ENCODE measurements at regions not wholly inside any gene's neighbourhood (a gene's known extent, or its start where the extent isn't known, plus 50 kb on each side); places are given as distances from the start of the nearest gene placed in this dataset.
A peak's percentile ranks its signal among the peaks of the same experiment; 100 is the strongest.

DNA sequence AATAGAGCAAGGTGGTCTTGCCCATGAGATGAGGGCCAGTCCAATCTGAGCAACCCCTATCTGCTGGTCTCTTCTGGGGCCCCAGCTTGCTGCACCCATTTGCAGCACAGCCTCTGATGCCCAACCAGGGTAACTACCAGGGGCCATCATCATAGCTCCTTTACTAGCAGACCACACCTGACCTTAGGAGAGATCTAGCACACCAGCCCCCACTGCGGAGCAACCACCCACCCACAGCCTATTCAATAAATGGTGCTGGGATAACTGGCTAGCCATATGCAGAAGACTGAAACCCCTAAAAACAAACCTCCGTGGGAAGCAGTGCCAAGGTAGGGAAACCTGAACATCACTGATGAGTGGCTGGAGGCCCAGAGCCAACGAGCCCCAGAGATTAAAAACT lies 196.1 kb upstream of the RBBP8 start:
- no peak for DNase-seq (ENCODE audit: low spot score)
- no peak overlapping the region for H3K4me3 ChIP-seq
- no peak overlapping the region for H3K27ac ChIP-seq
- no peak for TF ChIP-seq CTCF (IDR thresholded peaks at IDR 0.05)

DNA sequence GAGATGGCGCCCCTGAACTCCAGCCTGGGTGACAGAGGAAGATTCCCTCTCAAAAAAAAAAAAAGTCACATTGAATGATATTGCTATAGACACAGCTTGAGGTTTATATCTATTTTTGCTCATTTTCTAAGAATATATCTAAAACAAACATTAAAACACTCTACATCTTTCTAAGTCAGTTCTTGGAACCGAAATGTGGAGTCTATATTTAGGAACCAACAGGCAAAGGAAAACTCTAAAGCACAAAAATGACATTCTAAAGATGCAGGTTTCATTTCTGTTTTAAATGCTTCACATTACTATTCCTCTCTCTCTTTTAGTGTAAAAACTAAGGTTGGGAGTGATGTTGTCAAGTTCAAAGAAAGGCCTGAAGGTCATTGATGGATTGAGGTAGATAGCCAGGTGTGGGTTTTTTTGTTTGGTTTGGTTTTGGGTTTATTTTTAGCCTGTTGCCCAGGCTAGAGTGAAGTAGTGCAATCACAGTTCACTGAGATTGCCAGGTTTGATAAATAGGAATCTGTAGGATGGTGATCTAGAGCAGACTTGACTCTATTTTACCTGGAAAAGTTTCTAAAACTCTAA lies 194.0 kb upstream of the RBBP8 start:
- no peak for DNase-seq (ENCODE audit: low spot score)
- Histone ChIP-seq H3K4me3 (no peak overlapping the region), H3K27ac (peak overlapping the region; percentile 20 to 56)
- no peak for TF ChIP-seq CTCF (IDR thresholded peaks at IDR 0.05)

GRCh38 chr18:22739789-22740188 lies 193.3 kb upstream of the RBBP8 start:
- Histone ChIP-seq H3K27ac (peak overlapping the region in 1 of 2 donors; percentile 20), H3K4me3 (no peak overlapping the region)
- DNase-seq (ENCODE audit: low spot score): no peak
- TF ChIP-seq CTCF (IDR thresholded peaks at IDR 0.05): no peak

DNA sequence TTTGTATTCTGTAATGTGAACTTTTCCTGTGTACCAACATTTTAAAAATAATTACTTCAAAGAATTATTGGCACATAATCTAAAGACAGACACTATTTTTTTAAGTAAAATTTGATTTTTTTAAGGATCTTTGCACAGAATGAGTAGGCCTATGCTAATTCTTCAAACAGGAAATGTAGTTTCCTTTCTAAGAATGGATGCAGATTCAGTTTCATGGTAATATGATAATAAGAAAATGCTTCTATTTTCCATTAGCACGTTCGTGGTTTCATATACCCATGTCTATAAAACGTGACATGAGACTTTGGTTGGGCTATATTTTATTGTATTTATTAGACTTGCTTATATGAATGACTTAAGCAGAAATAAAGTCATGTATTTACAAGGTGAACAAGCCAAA lies 191.8 kb upstream of the RBBP8 start:
- Histone ChIP-seq H3K27ac (no peak overlapping the region), H3K4me3 (no peak overlapping the region)
- DNase-seq (ENCODE audit: low spot score): no peak
- TF ChIP-seq CTCF (IDR thresholded peaks at IDR 0.05): no peak

DNA sequence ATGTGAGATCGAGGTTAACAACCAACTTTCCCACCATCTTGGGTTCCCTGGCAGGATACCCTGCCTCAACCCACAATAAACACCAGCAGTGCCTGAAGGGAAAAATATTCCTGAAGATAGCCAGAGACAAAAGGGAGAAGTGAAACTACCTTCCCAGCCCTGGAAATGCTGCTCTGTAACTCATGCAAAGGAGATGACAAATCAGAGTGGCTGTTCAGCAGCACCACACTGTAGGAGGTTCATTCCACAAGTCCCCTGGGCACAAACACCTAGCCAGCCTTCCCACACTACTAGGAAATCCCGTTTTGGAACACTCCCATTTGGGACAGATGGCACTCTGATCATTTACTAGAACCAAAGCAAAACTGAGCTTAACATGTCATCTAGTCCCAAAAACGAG lies 190.7 kb upstream of the RBBP8 start:
- H3K4me3 ChIP-seq: no peak overlapping the region
- TF ChIP-seq CTCF (IDR thresholded peaks at IDR 0.05): no peak

DNA sequence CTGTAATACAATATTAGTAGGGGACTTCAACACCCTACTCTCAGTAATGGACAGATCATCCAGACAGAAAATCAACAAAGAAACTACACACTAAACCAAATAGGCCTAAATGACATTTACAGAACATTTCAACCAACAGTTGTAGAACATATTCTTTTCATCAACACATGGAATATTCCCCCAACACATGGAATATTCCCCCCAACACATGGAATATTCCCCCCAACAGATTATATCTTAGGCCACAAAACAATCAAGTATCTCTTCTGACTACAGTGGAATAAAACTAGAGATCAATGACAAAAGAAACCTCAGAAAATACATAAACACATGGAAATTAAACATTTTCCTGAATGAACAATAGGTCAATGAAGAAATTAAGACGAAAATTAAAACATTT lies 187.2 kb upstream of the RBBP8 start:
- TF ChIP-seq CTCF (IDR thresholded peaks at IDR 0.05): no peak
- no peak for DNase-seq (ENCODE audit: low spot score)
- Histone ChIP-seq H3K27ac (no peak overlapping the region), H3K4me3 (no peak overlapping the region)

More for the DNA sequence above, 190.7 kb upstream of the RBBP8 start:
- H3K27ac ChIP-seq: no peak overlapping the region
- DNase-seq (ENCODE audit: low spot score): no peak

GRCh38 chr18:22752014-22752413 lies 181.1 kb upstream of the RBBP8 start:
- no peak for DNase-seq (ENCODE audit: low spot score)
- no peak for TF ChIP-seq CTCF (IDR thresholded peaks at IDR 0.05)
- H3K27ac ChIP-seq: no peak overlapping the region
- no peak overlapping the region for H3K4me3 ChIP-seq

Data from coronary artery (tissue), 2 donors.